Suprapubic skin (tissue), 3 donors: ENCODE measurements at regions not wholly inside any gene's neighbourhood (a gene's known extent, or its start where the extent isn't known, plus 50 kb on each side); places are given as distances from the start of the nearest gene placed in this dataset.

ENCODE experiments used
- CTCF ChIP-seq, 2 donors: fragments of 200-600 bp in 1 of 2; fragments of 450-650 bp in 1 of 2; sonication (generic) in 1 of 2; IDR thresholded peaks; one replicate each; pipeline ENCODE4 v1.5.1; 2016 to 2019; ENCODE audit warnings: antibody characterized with exemption in 2 of 2, mild to moderate bottlenecking in 1 of 2, moderate library complexity in 1 of 2
- POLR2A ChIP-seq, 2 donors: fragments of 450-650 bp; IDR thresholded peaks; one replicate each; pipeline ENCODE4 v1.6.1; 2017; ENCODE audit warnings: antibody characterized with exemption in 2 of 2, mild to moderate bottlenecking in 2 of 2, moderate library complexity in 2 of 2

DNA sequence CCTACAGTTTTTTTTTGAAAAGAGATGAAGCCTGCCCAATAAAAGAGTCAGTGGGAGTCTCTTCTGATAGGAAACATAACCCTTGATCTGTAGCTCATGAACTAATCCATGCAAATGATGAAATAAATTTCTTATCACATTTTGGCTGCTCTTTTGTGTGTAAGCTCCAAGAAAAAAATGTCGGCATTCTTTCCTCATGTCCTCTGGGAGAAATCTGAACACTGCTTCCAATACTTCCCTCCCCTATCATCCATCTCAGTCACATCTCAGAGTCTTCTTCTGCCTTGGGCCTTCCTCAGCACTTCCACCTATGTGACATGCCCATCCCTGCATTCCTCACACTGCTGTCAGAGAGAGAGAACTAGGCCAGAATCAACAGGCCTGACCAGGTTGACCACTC lies 395.7 kb upstream of the ST6GAL2 start:
- no peak for TF ChIP-seq CTCF (IDR thresholded peaks at IDR 0.05)
- no peak for TF ChIP-seq POLR2A (IDR thresholded peaks at IDR 0.05)
